ENCODE measurements at regions not wholly inside any gene's neighbourhood (a gene's known extent, or its start where the extent isn't known, plus 50 kb on each side); places are given as distances from the start of the nearest gene placed in this dataset.

GRCh38 chr11:11039208-11039965, 181.5 kb upstream of the ZBED5 start:
- TF ChIP-seq CTCF (IDR thresholded peaks at IDR 0.05; ENCODE audit: insufficient read depth, low read length) (no peak), GABPA (IDR thresholded peaks at IDR 0.05; ENCODE audit: low read depth) (no peak)

All from HL-60 (cell line).